Iris pigment epithelial cell (primary cell): ENCODE measurements at regions not wholly inside any gene's neighbourhood (a gene's known extent, or its start where the extent isn't known, plus 50 kb on each side); places are given as distances from the start of the nearest gene placed in this dataset.

ENCODE experiments used
- DNase-seq: peaks from one replicate; pipeline ENCODE4 v3.0.0-alpha.2; 2011; ENCODE audit warnings: low read depth

DNA sequence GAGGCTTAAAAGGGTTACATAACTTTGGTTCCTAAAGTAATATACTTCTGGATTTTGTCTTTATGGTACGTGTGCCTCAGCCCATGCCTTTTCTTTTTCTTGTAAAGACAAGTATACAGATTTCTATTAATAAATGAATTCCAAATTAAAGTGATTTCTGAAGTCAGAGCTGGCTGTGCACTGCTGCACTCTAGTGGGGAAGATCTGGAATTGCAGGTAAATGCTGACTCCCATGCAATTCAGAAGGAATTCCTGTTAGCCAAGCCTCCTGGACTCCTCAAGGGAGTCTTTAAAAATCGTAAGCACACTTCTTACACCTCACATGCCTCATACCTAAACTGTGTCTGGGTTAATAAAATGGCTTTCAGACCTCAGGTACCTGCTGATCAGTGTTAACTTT lies 118.4 kb upstream of the SLC7A1 start:
- DNase-seq: peak; percentile 39

- no peak for DNase-seq
Measured at GRCh38 chr13:29711776-29712175, 116.3 kb upstream of the SLC7A1 start.

DNA sequence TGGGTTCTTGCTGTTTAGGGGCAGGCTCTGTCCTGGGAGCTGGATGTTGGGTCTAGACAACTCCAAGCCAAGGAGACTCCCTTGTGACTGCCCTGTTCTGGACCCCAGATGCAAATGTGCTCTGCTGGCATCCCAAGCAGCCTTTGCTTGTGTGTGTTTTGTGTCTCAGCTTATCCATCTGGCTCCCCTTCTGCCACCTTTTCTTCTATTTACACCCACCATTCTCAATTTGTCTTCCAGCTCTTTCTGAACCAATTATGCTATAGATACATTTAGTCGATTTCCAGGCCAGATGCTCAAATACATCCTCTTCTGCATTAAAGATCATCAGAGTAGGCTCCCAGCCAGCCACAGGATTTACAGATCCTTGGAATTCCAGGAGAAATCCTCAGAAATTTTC lies 115.0 kb upstream of the SLC7A1 start:
- no peak for DNase-seq

DNA sequence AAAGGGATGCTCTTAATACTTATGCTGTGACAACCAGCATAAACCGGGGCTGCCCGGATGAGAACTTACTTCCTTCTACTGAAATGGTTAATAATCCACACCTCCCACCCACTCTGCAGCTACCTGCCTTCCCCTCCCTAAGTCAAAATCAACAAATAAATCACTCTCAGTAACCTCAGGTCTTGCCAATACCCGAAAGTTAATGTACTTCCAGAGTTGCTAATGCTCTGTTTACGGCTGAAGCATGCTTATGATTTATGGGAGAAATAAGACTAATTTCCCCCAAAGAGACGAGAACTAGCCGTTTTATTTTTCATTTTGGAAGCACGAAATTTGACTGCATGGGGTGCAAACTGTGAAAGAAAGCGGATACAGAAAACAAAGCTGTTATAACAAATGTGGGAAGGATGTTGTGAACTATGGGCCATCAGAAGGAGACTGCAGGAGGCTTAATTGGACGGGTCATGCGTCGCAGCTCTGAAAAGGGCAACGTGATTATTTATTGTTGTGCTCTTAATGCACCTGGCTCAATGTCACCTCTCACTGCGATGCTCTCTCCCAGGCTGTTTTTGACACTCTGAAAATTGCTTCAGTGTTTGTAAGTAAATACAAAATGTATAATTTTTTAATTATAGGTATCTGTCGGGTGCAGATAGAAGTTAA lies 114.0 kb upstream of the SLC7A1 start:
- DNase-seq: no peak

- peak; percentile 49 for DNase-seq
Measured at GRCh38 chr13:29707876-29708543, 112.5 kb upstream of the SLC7A1 start.

DNA sequence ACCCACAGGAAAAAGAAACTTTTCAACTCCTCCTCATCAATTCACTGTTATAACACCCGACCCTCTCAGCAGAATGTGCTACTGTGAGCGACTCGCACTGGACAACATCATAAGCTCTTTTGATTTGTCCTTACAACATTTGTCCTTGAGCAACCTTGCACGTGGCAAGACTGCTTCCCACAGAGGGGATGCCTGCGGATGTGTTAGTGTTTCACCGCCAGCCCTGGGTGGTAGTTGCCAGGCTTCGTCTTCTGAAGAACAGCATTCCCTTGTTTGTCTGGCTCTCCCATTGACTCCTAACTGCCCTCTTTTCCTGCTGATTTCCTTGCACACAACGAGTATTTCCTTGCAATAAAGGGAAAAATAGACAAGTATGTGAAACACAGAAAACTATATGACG lies 111.4 kb upstream of the SLC7A1 start:
- DNase-seq: no peak

DNA sequence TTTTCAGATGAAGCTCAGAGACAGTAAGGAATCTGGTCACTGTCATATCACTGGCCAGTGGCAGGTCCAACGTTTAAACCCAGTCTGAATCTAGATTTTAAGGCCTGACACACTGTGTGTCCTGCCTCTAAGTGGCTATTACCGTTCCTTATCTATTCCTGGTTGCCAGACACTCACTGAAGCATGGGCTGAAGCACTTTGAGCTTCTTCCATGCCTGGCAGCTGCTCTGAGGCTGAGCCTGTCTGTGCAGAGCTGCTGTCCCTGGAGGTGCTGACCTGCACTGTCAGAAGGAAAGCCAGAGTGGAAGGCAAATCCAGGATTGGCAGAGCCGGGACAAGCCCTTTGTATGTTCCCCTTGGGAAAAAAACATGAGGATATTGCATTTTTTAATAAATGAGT lies 109.2 kb upstream of the SLC7A1 start:
- peak; percentile 11 for DNase-seq

DNA sequence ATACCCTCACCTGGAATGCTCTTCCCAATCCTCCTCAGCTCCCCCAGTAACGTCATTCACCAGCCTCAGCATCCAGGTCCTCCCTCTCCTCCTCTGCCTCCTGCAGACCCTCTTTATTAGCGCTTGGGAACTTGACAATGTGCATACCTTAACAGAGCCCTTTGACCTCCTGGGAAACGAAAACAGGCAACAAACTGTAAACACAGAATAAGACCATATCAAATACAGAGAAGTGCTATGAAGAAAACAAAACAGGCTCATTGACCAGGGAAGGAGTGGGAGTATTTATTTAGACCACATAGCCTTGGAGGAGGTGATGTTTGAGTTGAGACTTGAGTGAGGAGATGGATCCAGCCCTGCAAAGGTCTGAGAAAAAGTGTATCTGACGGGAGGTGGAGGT lies 107.9 kb upstream of the SLC7A1 start:
- DNase-seq: peak; percentile 42

- DNase-seq: peak; percentile 91
Measured at GRCh38 chr13:29702912-29703351, 107.4 kb upstream of the SLC7A1 start.

DNA sequence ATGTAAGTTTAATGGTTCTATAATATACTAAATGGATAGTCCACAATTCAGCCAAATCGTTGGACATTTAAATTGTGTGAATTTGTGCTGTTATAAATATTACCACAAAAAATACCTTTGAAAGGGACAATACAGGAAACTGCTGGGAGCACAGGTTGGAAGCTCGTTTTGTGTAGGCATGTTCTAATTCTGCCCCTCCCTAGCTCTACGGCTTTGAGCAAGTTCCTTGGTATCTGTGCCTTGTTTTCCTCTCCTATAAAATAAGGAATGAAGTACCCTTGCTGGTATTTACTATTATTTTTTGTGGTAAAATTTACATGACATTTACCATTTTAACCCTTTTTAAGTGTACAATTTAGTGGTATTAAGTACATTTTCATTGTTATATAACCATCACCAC lies 102.6 kb upstream of the SLC7A1 start:
- DNase-seq: no peak

- no peak for DNase-seq
Measured at GRCh38 chr13:29696606-29697005, 101.1 kb upstream of the SLC7A1 start.

GRCh38 chr13:29693275-29693945 lies 97.9 kb upstream of the SLC7A1 start:
- DNase-seq: no peak

- no peak for DNase-seq
Measured at GRCh38 chr13:29689548-29689947, 94.1 kb upstream of the SLC7A1 start.

GRCh38 chr13:29688193-29688592 lies 92.7 kb upstream of the SLC7A1 start:
- DNase-seq: no peak

GRCh38 chr13:29684441-29684840 lies 89.0 kb upstream of the SLC7A1 start:
- no peak for DNase-seq

DNA sequence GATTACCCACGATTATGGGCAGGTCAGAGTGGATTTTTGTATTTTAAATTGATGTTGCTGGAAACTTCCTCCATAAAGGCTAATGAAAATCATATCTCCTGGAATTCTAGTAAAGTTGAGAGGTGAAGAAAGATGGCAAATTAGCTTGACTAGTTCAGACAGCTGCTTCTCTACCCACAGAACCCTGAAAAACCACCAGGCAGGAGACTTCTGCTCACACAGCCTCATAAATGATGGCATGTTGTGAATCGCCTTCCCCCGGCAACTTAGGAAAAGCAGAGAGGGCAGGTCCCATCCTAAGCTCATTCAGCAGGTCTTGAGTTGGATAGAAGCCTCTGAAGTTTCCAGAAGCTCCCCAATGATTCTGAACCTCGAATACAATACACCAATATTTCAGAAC lies 87.6 kb upstream of the SLC7A1 start:
- no peak for DNase-seq

DNA sequence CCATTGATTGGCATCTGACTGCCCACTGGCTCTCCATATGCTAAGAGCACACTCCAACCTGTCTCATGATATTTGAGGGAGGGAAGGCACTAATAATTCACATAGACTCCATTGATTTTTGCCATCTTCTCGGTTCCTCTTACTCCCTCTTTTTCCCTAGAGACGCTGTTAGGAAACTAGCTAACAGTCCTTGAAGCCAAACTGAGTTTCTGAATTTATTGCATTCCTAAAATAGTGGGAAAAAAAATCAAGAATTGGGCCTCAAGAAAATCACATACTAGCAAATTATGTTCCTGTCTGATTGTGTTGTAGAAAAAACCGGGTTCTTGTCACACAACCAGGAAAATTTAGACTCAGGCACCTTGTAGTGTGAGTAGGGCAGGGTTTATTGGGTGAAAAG lies 86.4 kb upstream of the SLC7A1 start:
- DNase-seq: no peak

- DNase-seq: no peak
Measured at GRCh38 chr13:29679396-29680053, 84.0 kb upstream of the SLC7A1 start.

- DNase-seq: no peak
Measured at GRCh38 chr13:29677627-29678026, 82.1 kb upstream of the SLC7A1 start.

- DNase-seq: no peak
Measured at GRCh38 chr13:29676941-29677452, 81.5 kb upstream of the SLC7A1 start.

GRCh38 chr13:29676535-29676934 lies 81.0 kb upstream of the SLC7A1 start:
- DNase-seq: peak; percentile 3

DNA sequence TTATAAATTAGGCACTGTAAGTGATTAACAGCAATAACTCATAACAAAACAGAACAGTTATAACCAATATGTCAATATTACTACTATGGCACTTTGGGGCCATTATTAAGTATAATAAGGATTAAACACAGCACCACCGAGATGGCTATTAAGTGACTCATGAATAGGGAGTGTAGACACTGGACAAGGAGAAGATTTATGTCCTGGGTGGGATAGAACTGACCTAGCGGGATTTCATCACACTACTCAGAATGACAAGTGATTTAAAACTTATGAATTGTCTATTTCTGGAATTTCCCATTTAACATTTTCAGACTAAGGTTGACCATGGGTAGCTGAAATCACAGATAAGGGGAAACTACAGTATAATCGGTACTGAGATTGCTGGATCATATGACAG lies 79.0 kb upstream of the SLC7A1 start:
- DNase-seq: peak; percentile 4

DNA sequence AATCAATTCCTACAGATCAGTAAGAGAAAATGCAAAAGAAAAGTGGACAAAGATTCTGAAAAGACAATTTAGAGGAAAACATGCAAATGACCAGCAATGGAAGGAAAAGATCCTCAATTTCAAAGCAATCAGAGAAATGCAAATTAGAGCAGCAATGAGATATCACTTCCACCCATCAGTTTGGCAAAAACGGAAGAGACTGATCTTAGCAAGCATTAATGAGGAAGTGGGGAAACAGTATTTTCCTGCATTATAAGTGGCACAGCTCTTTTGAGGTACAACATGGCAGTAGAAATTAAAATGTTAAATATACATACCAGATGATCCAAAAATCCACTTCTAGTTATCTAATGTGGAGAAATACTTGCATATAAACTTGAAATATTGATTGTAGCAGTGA lies 69.1 kb upstream of the SLC7A1 start:
- no peak for DNase-seq
